ENCODE measurements at regions not wholly inside any gene's neighbourhood (a gene's known extent, or its start where the extent isn't known, plus 50 kb on each side); places are given as distances from the start of the nearest gene placed in this dataset.

DNA sequence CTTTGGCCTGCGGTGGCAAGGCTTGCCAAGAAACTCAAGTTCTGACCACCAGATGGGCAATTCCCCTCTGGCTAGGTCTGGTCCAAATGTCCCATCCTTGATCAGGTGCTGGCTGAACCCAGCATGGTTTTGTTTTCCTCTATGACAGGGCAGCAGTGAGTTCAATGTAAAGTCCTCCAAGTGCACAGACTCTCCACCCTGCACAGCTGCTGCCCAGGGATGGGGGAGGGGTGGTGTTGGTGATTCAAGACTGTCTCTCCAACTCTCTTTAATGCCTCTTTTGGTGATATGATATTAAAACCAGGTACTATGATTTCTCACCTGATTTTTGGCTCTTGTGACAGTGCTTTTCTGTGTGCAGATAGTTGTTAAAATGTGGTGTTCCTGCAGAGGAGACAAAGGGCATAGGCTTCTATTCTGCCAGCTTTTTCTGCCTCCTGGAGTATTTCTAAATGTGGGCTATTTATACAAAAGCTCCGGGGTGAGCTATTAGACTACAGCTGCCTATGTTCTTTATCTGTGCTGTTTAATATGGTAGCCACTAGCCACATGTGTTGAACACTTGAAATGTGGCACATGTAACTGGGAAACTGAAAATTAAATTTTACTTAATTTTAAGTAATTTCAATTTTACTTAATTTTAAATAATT is 64.0 kb upstream of the STK39 start:
- TF ChIP-seq POLR2A (IDR thresholded peaks at IDR 0.05) = no peak
- TF ChIP-seq, protein P1, sequence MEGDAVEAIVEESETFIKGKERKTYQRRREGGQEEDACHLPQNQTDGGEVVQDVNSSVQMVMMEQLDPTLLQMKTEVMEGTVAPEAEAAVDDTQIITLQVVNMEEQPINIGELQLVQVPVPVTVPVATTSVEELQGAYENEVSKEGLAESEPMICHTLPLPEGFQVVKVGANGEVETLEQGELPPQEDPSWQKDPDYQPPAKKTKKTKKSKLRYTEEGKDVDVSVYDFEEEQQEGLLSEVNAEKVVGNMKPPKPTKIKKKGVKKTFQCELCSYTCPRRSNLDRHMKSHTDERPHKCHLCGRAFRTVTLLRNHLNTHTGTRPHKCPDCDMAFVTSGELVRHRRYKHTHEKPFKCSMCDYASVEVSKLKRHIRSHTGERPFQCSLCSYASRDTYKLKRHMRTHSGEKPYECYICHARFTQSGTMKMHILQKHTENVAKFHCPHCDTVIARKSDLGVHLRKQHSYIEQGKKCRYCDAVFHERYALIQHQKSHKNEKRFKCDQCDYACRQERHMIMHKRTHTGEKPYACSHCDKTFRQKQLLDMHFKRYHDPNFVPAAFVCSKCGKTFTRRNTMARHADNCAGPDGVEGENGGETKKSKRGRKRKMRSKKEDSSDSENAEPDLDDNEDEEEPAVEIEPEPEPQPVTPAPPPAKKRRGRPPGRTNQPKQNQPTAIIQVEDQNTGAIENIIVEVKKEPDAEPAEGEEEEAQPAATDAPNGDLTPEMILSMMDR (IDR thresholded peaks at IDR 0.05) = no peak
- Histone ChIP-seq H3K4me3 (no peak overlapping the region), H3K27me3 (no peaks in the 10 kb centered on the region), H3K27ac (no peak overlapping the region), H3K4me1 (replicated peaks in 1 of 2) (no peaks in the 10 kb centered on the region), H3K9me3 (replicated peaks in 1 of 3) (peaks cover 0 to 4% (median 0%) of the 10 kb centered on the region in 3 donors), H3K36me3 (replicated peaks in 1 of 2) (no peaks in the 10 kb centered on the region)
- intact Hi-C loops (cut with DNase I) = no loop called here
- no peak for DNase-seq
- 73 to 86% (median 78%) methylated on average over 2 of the region's 2 CpGs for WGBS, 4 donors

DNA sequence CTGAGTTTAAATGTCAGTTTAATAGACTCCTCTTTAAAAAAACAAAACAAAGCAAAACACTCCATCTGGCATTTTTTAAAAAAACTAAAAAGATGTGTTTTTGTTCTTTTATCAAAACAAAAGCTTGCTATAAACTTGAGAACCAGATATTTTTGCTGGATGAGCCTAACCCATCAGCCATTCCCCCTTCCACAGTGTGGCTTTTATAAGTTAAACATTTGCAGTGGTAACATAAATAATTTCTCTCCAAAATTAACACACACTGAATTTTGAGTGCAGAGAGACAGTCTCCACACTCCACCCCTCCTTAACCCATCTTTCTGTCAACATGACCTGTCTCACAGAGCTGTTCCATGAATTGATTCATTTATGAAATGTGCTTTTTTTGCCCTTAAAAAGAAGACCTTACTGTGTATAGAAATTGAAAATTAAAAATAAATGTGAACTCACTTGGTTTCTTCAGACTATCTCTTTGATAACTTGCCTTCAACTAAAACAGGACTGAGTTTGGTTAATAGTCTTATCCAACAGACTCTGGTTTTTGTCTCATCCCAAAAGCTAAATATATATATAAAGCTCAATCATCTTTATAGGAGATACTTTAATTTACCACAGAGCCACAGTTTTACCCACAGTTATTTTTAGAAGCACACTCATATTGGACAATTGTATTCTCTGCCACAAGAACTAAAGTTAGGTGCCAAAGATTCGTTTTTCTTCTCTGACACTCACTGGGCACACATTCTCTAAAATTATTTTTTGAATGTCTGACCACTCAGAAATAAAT is 64.8 kb upstream of the STK39 start:
- Histone ChIP-seq H3K27ac (no peak overlapping the region), H3K9me3 (replicated peaks in 1 of 3) (no peaks in the 10 kb centered on the region), H3K36me3 (replicated peaks in 1 of 2) (no peaks in the 10 kb centered on the region), H3K4me1 (replicated peaks in 1 of 2) (no peaks in the 10 kb centered on the region), H3K4me3 (no peak overlapping the region), H3K27me3 (no peaks in the 10 kb centered on the region)
- intact Hi-C loops (cut with DNase I) = no loop called here
- 25 to 38% (median 31%) methylated on average over 1 of the region's 1 CpG for WGBS, 4 donors
- TF ChIP-seq POLR2A (IDR thresholded peaks at IDR 0.05) = no peak
- TF ChIP-seq, protein P1 (IDR thresholded peaks at IDR 0.05) = no peak
- DNase-seq = no peak

DNA sequence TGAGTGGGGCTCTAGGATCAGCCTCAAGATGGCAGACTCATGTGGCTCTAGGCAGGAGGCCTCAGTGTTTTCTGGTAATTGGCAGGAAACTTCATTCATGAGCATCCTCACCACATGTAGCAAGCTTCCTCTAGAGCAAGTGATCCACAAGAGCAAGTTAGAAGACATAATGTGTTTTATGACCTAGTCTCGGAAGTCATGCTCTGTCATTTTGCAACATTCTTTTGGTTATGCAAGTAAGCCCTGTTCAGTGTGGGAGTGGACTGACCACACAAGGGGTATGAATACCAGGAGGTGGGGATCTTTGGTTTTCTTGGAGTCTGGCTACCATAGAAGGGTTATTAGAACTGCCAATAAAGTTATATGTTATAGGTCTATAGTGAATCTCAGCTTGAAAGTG is 66.8 kb upstream of the STK39 start:
- intact Hi-C loops (cut with DNase I) = no loop called here
- DNase-seq = no peak
- Histone ChIP-seq H3K9me3 (replicated peaks in 1 of 3) (no peaks in the 10 kb centered on the region), H3K4me3 (no peak overlapping the region), H3K27ac (no peak overlapping the region), H3K36me3 (replicated peaks in 1 of 2) (no peaks in the 10 kb centered on the region), H3K4me1 (replicated peaks in 1 of 2) (no peaks in the 10 kb centered on the region), H3K27me3 (no peaks in the 10 kb centered on the region)
- TF ChIP-seq, protein P1 (IDR thresholded peaks at IDR 0.05) = no peak
- no peak for TF ChIP-seq POLR2A (IDR thresholded peaks at IDR 0.05)
- WGBS, 4 donors = 88 to 100% (median 93%) methylated on average over 1 of the region's 1 CpG

DNA sequence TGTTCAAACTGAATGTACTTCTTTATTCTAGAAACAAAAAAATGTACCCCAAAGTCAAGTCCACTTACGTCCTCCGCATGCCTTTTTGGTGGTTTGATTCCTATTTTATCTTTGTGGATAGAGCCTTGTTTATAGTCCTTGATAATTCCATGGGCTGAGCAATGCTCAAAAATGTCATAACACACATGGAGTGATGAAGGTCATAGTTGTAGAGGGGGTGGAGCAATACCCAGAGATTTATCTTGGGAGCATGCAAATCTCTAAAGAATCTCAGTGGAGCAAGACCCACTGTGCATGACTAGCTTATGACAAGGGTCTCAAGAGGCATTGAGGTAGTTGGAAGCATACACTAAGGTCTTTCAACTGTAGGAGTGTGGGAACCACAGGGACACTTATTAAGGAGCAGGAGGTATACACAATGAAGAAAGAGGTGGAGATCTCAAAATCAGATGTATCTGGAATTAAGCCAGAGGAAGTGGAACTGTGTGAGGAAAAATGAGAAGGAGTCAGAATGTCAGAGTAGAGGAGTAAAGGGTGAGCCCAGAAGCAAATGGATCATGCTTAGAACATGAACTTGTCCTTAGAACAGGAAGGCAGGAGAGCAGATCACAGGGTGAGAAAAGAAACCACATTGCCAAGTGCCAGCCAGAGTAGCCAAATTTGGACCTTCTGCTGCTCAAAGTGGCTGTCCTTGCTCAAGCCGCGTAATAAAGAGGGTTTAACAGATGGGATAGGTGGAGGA is 68.1 kb upstream of the STK39 start:
- Histone ChIP-seq H3K4me3 (no peak overlapping the region), H3K27ac (no peak overlapping the region), H3K36me3 (replicated peaks in 1 of 2) (no peaks in the 10 kb centered on the region), H3K4me1 (replicated peaks in 1 of 2) (no peaks in the 10 kb centered on the region), H3K27me3 (no peaks in the 10 kb centered on the region), H3K9me3 (replicated peaks in 1 of 3) (no peaks in the 10 kb centered on the region)
- DNase-seq = no peak
- TF ChIP-seq POLR2A (IDR thresholded peaks at IDR 0.05) = no peak
- TF ChIP-seq, protein P1 (IDR thresholded peaks at IDR 0.05) = no peak
- 66 to 74% (median 71%) methylated on average over 4 of the region's 4 CpGs for WGBS, 4 donors
- intact Hi-C loops (cut with DNase I) = no loop called here
